ENCODE measurements at regions not wholly inside any gene's neighbourhood (a gene's known extent, or its start where the extent isn't known, plus 50 kb on each side); places are given as distances from the start of the nearest gene placed in this dataset.

DNA sequence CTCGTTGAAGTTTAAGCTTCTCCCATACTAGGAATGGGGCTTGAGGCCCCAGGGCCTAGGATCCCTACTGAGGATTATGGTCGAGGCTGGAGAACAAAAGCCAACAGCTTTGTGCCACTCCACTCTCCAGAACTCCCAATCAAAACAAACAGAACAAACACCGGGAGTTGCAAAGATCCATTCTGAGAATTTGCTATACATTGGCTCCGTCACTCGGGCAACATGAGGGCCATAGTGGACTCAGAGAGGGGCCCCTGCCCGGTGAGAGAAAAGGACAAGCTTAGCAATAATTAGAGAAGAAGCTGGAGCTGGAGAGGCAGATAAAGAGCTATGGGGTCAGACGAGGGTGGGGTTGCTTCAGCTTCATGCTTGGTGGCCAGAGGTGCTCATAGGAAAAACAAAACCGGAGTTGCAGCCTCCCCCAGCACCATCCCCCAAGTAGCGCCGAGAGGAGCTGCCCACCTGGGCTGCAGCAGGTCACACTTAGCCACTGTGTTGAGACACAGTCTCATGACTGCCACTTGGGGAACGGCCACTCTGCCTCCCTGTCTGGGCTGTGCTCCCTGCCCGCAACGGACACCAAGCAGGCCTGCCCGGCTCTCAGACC is 142.3 kb upstream of the HAAO start:
- no peak for DNase-seq (ENCODE audit: low spot score)
- Mint-ChIP-seq H3K9me3 (ENCODE audit: low read depth) (no peaks in the 10 kb centered on the region), H3K27me3 (ENCODE audit: low read depth) (no peaks in the 10 kb centered on the region), H3K27ac (ENCODE audit: unreplicated experiment) (no peak overlapping the region), H3K4me3 (ENCODE audit: unreplicated experiment) (no peak overlapping the region), H3K36me3 (ENCODE audit: low read depth) (no peaks in the 10 kb centered on the region), H3K4me1 (ENCODE audit: low read depth) (peaks cover 57% of the 10 kb centered on the region)
- TF ChIP-seq, protein P1, sequence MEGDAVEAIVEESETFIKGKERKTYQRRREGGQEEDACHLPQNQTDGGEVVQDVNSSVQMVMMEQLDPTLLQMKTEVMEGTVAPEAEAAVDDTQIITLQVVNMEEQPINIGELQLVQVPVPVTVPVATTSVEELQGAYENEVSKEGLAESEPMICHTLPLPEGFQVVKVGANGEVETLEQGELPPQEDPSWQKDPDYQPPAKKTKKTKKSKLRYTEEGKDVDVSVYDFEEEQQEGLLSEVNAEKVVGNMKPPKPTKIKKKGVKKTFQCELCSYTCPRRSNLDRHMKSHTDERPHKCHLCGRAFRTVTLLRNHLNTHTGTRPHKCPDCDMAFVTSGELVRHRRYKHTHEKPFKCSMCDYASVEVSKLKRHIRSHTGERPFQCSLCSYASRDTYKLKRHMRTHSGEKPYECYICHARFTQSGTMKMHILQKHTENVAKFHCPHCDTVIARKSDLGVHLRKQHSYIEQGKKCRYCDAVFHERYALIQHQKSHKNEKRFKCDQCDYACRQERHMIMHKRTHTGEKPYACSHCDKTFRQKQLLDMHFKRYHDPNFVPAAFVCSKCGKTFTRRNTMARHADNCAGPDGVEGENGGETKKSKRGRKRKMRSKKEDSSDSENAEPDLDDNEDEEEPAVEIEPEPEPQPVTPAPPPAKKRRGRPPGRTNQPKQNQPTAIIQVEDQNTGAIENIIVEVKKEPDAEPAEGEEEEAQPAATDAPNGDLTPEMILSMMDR (IDR thresholded peaks at IDR 0.05): no peak

DNA sequence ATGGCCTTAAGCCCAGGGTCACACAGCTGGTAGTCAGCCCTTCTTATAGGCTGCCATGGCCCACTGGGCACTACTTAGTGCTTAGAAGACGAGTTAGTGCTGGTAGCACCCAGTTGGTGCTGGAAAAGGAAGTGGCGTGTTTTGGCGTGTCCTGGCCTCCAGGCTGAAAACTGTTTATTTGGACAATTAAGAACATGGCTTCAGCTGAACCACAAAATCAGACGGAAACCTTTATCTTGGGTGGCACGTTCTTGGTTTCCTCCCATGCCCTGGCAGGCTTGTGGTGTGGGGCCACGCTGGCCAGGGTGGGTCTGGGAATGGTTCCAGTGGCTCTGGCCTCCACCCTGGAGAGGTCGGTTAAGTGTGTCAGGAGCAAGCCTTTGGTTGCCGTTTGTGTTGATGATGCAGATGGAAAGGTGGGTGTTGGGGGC is 141.5 kb upstream of the HAAO start:
- H3K27me3 Mint-ChIP-seq (ENCODE audit: low read depth): no peaks in the 10 kb centered on the region
- no peak overlapping the region for H3K27ac Mint-ChIP-seq (ENCODE audit: unreplicated experiment)
- TF ChIP-seq, protein P1 (IDR thresholded peaks at IDR 0.05): no peak
- peaks cover 57% of the 10 kb centered on the region for H3K4me1 Mint-ChIP-seq (ENCODE audit: low read depth)
- no peak for DNase-seq (ENCODE audit: low spot score)
- no peaks in the 10 kb centered on the region for H3K36me3 Mint-ChIP-seq (ENCODE audit: low read depth)
- H3K4me3 Mint-ChIP-seq (ENCODE audit: unreplicated experiment): no peak overlapping the region
- H3K9me3 Mint-ChIP-seq (ENCODE audit: low read depth): no peaks in the 10 kb centered on the region

DNA sequence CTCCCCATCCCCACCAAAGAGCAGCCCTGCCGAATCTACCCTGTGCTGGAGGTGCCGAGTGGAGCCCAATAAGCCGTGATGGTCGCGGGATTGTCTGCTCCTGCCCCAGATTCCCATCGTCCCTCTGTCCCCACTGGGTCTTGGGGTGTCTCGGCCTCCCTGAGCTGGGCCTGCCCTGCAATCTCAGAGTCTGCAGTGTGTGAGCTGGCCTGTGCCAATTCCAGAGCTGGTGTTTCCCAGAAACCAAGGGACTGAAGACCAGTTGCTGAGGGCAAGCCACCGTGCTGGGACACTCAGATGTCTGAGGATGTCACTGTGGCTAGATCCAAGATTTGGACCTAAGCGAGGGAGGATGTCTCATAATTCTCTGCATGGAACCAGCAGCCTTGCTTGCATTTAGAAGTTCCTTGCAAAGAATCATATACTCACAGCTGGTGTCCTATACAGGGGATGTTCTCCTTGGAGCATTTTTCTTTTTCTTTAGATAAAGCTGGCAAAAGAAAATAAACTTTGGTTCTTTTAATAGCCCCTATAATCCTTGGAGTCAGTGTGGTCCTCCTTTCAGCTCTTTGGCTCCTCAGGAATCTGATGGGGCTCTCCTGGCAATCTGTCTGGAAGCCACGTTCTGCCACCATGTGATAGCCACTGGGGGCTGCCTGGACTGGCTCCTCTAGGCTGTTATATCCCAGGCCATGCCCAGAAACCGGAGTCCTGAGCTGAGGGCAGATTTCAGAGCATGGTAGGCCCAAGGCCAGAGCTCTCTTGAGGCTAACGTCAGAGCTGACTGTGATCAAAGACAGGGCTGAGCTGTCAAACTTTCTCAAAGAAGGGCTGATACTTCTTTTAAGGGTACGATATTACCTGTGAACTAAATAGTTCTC is 140.1 kb upstream of the HAAO start:
- Mint-ChIP-seq H3K4me1 (ENCODE audit: low read depth) (peaks cover 59% of the 10 kb centered on the region), H3K9me3 (ENCODE audit: low read depth) (no peaks in the 10 kb centered on the region), H3K27ac (ENCODE audit: unreplicated experiment) (peak overlapping the region; percentile 39), H3K27me3 (ENCODE audit: low read depth) (no peaks in the 10 kb centered on the region), H3K36me3 (ENCODE audit: low read depth) (no peaks in the 10 kb centered on the region), H3K4me3 (ENCODE audit: unreplicated experiment) (no peak overlapping the region)
- DNase-seq (ENCODE audit: low spot score): no peak
- TF ChIP-seq, protein P1 (IDR thresholded peaks at IDR 0.05): no peak

DNA sequence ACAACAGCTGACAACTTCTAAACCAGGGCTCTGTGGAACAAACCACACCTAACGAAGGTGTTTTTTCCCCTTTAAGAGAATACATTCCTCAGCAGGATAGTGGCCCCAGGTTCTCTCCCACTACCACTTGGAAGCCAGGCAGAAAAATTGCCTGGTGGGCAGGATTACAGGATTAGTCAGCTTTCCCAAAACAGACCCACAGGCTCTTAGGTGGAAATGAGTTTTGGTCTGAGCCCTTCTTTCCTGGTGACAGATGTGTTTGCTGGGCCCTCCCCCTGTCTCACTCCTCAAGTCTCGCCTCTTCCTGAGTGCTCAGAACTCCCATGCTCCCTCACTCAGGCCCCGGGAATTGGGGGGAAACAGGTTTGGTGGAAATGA is 139.4 kb upstream of the HAAO start:
- peak overlapping the region; percentile 17 for H3K27ac Mint-ChIP-seq (ENCODE audit: unreplicated experiment)
- peaks cover 64% of the 10 kb centered on the region for H3K4me1 Mint-ChIP-seq (ENCODE audit: low read depth)
- DNase-seq (ENCODE audit: low spot score): no peak
- TF ChIP-seq, protein P1 (IDR thresholded peaks at IDR 0.05): peak; percentile 42
- no peak overlapping the region for H3K4me3 Mint-ChIP-seq (ENCODE audit: unreplicated experiment)
- H3K9me3 Mint-ChIP-seq (ENCODE audit: low read depth): no peaks in the 10 kb centered on the region
- H3K27me3 Mint-ChIP-seq (ENCODE audit: low read depth): no peaks in the 10 kb centered on the region
- H3K36me3 Mint-ChIP-seq (ENCODE audit: low read depth): no peaks in the 10 kb centered on the region

DNA sequence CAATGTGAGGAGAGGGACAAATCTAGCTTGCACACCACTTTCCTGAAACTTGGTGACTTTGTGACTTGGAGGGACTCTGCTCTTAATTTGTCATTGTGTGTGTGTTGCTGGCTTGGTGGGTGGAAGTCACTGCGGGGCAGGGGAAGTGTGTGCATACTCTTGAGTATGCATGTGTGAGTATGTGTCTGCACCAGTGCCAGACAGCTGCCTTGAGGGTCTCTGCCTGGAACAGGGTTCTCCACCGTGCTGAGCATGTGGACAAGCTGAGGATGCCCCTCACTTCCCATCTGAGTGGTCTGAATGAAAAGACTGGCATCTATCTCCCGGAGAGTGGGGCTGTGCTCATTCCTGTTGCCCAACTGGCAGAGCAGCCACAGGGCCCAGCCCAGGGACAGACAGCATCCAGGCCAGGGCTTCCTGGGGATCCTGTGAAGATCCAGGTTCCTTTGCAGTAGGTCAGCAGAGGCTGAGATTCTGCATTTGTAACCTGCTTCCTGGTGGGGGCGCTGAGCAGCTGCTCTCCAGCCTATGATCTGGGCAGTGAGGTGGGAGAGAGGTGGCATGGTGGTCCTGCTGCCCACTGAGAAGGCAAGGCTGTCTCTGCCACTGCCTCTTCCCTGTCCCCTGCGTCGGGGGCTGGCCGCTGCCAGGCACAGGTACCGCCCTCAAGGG is 138.9 kb upstream of the HAAO start:
- Mint-ChIP-seq H3K9me3 (ENCODE audit: low read depth) (no peaks in the 10 kb centered on the region), H3K4me1 (ENCODE audit: low read depth) (peaks cover 67% of the 10 kb centered on the region), H3K4me3 (ENCODE audit: unreplicated experiment) (no peak overlapping the region), H3K36me3 (ENCODE audit: low read depth) (no peaks in the 10 kb centered on the region), H3K27ac (ENCODE audit: unreplicated experiment) (no peak overlapping the region), H3K27me3 (ENCODE audit: low read depth) (no peaks in the 10 kb centered on the region)
- DNase-seq (ENCODE audit: low spot score): no peak
- TF ChIP-seq, protein P1 (IDR thresholded peaks at IDR 0.05): peak; percentile 70
